SK-N-SH (cell line): ENCODE measurements at regions not wholly inside any gene's neighbourhood (a gene's known extent, or its start where the extent isn't known, plus 50 kb on each side); places are given as distances from the start of the nearest gene placed in this dataset.

Experiments used
- CTCF ChIA-PET: fragments of 300-600, 350-600 bp; formaldehyde crosslinking; extraction: SDS; loops from one replicate; lab custom pipeline; 2021; lab: Yijun Ruan, JAX
- POLR2A ChIA-PET: fragments of 350-600 bp; sonication (Branson Sonifier 250); formaldehyde crosslinking; extraction: SDS; loops from one replicate; lab custom pipeline; 2020; ENCODE audit warnings: antibody characterized with exemption, inconsistent platforms; lab: Yijun Ruan, JAX
- DNase-seq: peaks from one replicate; pipeline ENCODE4 v3.0.0; 2012
- H2AFZ ChIP-seq: fragments of 200-600 bp; sonication (generic); 2 replicates; pipeline ENCODE4 v1.8.1; 2016; ENCODE audit warnings: antibody characterized with exemption, mild to moderate bottlenecking, low read depth
- H3F3A ChIP-seq: fragments of 200-600 bp; sonication (generic); replicated peaks from 2 replicates; pipeline ENCODE3; 2016; ENCODE audit warnings: antibody characterized with exemption, mild to moderate bottlenecking; ENCODE audit not compliant: insufficient read depth
- H3K27ac ChIP-seq, 2 experiments: fragments of 200-500 bp in 1 of 2; fragments of 200-600 bp in 1 of 2; sonication (Bioruptor generic) in 1 of 2; sonication (generic), shearing (Covaris generic) in 1 of 2; 2 replicates each; pipeline versions ENCODE4 v1.5.1 to v1.6.1; 2014 to 2016; ENCODE audit warnings: low read depth in 2 of 2, inconsistent platforms in 1 of 2, low read length in 1 of 2, mild to moderate bottlenecking in 1 of 2, mixed read lengths in 1 of 2
- H3K27me3 ChIP-seq: fragments of 200-600 bp; sonication (generic), shearing (Covaris generic); 2 replicates; pipeline ENCODE4 v1.6.1; 2016; ENCODE audit warnings: mixed run types; ENCODE audit not compliant: insufficient read depth
- H3K36me3 ChIP-seq, 2 experiments: fragments of 200-500 bp in 1 of 2; fragments of 200-600 bp in 1 of 2; sonication (Bioruptor generic) in 1 of 2; sonication (generic) in 1 of 2; replicated peaks in 1 of 2; 2 replicates each; pipeline versions ENCODE3 to v1.5.1; 2014 to 2016; ENCODE audit warnings: low read length in 1 of 2, mild to moderate bottlenecking in 1 of 2; ENCODE audit not compliant: insufficient read depth in 2 of 2, control insufficient read depth in 1 of 2
- H3K4me1 ChIP-seq, 2 experiments: fragments of 200-500 bp in 1 of 2; fragments of 200-600 bp in 1 of 2; sonication (Bioruptor generic) in 1 of 2; sonication (generic), shearing (Covaris generic) in 1 of 2; 2 replicates each; pipeline versions ENCODE4 v1.5.1 to v1.6.1; 2014 to 2016; ENCODE audit warnings: low read depth in 1 of 2, low read length in 1 of 2, mixed run types in 1 of 2; ENCODE audit not compliant: insufficient read depth in 2 of 2, control insufficient read depth in 1 of 2
- H3K4me2 ChIP-seq: fragments of 200-600 bp; sonication (generic), shearing (Covaris generic); 2 replicates; pipeline ENCODE4 v1.6.1; 2017; ENCODE audit warnings: mixed run types
- H3K4me3 ChIP-seq, 2 experiments: fragments of 200-500 bp in 1 of 2; fragments of 200-600 bp in 1 of 2; sonication (Bioruptor generic) in 1 of 2; sonication (generic), shearing (Covaris generic) in 1 of 2; 2 replicates each; pipeline versions ENCODE4 v1.5.1 to v1.8.1; 2014 to 2016; ENCODE audit warnings: low read depth in 2 of 2, inconsistent platforms in 1 of 2, low read length in 1 of 2, mild to moderate bottlenecking in 1 of 2, mixed read lengths in 1 of 2, moderate library complexity in 1 of 2
- H3K79me2 ChIP-seq: fragments of 200-600 bp; sonication (generic); 2 replicates; pipeline ENCODE4 v1.8.1; 2017; ENCODE audit warnings: mild to moderate bottlenecking; ENCODE audit not compliant: insufficient read depth
- H3K9ac ChIP-seq: fragments of 200-600 bp; sonication (generic); 2 replicates; pipeline ENCODE4 v1.6.1; 2017; ENCODE audit warnings: mixed run types
- H3K9me2 ChIP-seq: fragments of 200-600 bp; sonication (generic); 2 replicates; pipeline ENCODE4 v1.6.1; 2017; ENCODE audit warnings: mixed run types
- H3K9me3 ChIP-seq: fragments of 200-600 bp; sonication (generic); 2 replicates; pipeline ENCODE4 v1.6.1; 2017; ENCODE audit warnings: mixed run types, mild to moderate bottlenecking, moderate library complexity
- H4K20me1 ChIP-seq: fragments of 200-600 bp; sonication (generic); 2 replicates; pipeline ENCODE4 v1.6.1; 2017; ENCODE audit warnings: mild to moderate bottlenecking, mixed run types; ENCODE audit not compliant: insufficient read depth
- CHD2 ChIP-seq: fragments of 150-350 bp; IDR thresholded peaks from 2 replicates; pipeline ENCODE4 v1.6.1; 2018; ENCODE audit warnings: low read length; ENCODE audit not compliant: partially characterized antibody
- EZH2phosphoT487 ChIP-seq: fragments of 200-600 bp; sonication (generic); IDR thresholded peaks from 2 replicates; pipeline ENCODE4 v1.6.1; 2017; ENCODE audit warnings: low read depth, mixed run types, mild to moderate bottlenecking, antibody characterized with exemption, moderate library complexity, borderline replicate concordance
- FOSL2 ChIP-seq: IDR thresholded peaks from 2 replicates; pipeline ENCODE4 v1.4.0; 2012; ENCODE audit warnings: low read depth, mild to moderate bottlenecking, moderate library complexity, borderline replicate concordance
- NRF1 ChIP-seq: IDR thresholded peaks from 2 replicates; pipeline ENCODE4 v1.6.1; 2012; ENCODE audit warnings: low read depth, mild to moderate bottlenecking, low read length
- RAD21 ChIP-seq: IDR thresholded peaks from 2 replicates; pipeline ENCODE4 v1.6.1; 2012; ENCODE audit warnings: mild to moderate bottlenecking, low read length
- RFX5 ChIP-seq: IDR thresholded peaks from 2 replicates; pipeline ENCODE4 v1.6.1; 2012; ENCODE audit warnings: mild to moderate bottlenecking, improper control_type of control experiment, low read length
- WGBS: methylation state at CpG from one replicate; pipeline ENCODE4 v1.1.6; 2017; ENCODE audit warnings: low lambda C conversion rate; 5-methylcytosine and 5-hydroxymethylcytosine counted together
- TF ChIP-seq, protein P1 (sequence below): IDR thresholded peaks from 2 replicates; pipeline ENCODE4 v1.4.0; 2012; ENCODE audit warnings: low read depth, borderline replicate concordance
- TF ChIP-seq, protein P2 (sequence below): IDR thresholded peaks from 2 replicates; pipeline ENCODE4 v1.6.1; 2012; ENCODE audit warnings: mild to moderate bottlenecking, low read depth, low read length, moderate library complexity

DNA sequence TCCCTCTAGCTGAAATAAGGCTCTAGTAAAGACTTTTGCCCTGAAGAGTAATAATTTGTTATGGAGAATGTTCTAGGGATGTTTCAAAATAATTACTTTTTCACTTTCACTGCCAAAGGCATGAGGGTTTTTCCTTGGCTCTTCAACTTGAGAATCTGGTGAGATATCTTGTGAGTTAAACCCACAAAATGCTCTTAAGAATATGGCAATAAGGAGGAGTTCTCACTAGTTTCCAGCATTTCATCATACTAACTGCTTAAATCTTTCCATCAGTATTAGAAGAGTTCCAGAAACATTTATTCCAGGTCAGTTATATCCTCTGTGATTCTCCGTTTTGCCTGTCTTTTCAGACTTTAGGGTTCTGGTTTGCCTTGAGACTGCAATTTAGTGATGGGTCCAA is 785.6 kb upstream of the GJE1 start:
- TF ChIP-seq, protein P1, sequence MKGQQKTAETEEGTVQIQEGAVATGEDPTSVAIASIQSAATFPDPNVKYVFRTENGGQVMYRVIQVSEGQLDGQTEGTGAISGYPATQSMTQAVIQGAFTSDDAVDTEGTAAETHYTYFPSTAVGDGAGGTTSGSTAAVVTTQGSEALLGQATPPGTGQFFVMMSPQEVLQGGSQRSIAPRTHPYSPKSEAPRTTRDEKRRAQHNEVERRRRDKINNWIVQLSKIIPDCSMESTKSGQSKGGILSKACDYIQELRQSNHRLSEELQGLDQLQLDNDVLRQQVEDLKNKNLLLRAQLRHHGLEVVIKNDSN: no peak
- TF ChIP-seq EZH2phosphoT487: no peak
- no peak for TF ChIP-seq RFX5
- TF ChIP-seq CHD2: no peak
- TF ChIP-seq FOSL2: no peak
- POLR2A ChIA-PET: no interaction called here
- Histone ChIP-seq H3K4me3 (no peak overlapping the region), H3K4me1 (no peaks in the 10 kb centered on the region), H3K27ac (no peak overlapping the region), H3K36me3 (no peaks in the 10 kb centered on the region), H3K4me2 (no peak overlapping the region), H2AFZ (no peak overlapping the region), H3K9ac (no peak overlapping the region), H3K9me3 (no peaks in the 10 kb centered on the region), H3F3A (no peaks in the 10 kb centered on the region), H3K9me2 (no peaks in the 10 kb centered on the region), H3K27me3 (no peaks in the 10 kb centered on the region), H3K79me2 (no peaks in the 10 kb centered on the region), H4K20me1 (no peaks in the 10 kb centered on the region)
- CTCF ChIA-PET: no interaction called here
- WGBS: 4% methylated on average over 1 of the region's 1 CpG
- DNase-seq: no peak

DNA sequence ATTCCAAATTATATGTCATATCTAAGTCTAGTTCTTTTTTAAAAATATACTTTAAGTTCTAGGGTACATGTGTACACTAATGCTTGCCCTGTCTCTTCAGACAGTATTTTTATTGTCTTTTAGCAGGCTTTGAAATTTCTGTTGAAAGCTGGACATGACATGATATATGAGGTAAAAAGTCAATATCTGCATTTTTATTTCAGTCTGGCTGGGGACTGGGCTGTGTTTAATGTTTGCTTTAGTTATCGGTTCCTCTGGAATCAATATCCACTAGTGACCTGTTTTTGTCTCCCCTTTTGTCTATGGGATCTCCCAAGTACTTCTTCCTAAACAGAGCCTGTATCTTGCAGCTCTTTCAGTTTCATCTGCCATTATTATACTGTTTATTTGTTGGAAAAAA is 786.2 kb upstream of the GJE1 start:
- no peak for DNase-seq
- ChIA-PET POLR2A (no interaction called here), CTCF (no interaction called here)
- Histone ChIP-seq H3K4me3 (no peak overlapping the region), H3K9ac (no peak overlapping the region), H3K4me1 (no peaks in the 10 kb centered on the region), H3K4me2 (no peak overlapping the region), H3K9me3 (no peaks in the 10 kb centered on the region), H3K9me2 (no peaks in the 10 kb centered on the region), H3K79me2 (no peaks in the 10 kb centered on the region), H3F3A (no peaks in the 10 kb centered on the region), H2AFZ (no peak overlapping the region), H4K20me1 (no peaks in the 10 kb centered on the region), H3K27ac (no peak overlapping the region), H3K36me3 (no peaks in the 10 kb centered on the region), H3K27me3 (no peaks in the 10 kb centered on the region)
- TF ChIP-seq, protein P2, sequence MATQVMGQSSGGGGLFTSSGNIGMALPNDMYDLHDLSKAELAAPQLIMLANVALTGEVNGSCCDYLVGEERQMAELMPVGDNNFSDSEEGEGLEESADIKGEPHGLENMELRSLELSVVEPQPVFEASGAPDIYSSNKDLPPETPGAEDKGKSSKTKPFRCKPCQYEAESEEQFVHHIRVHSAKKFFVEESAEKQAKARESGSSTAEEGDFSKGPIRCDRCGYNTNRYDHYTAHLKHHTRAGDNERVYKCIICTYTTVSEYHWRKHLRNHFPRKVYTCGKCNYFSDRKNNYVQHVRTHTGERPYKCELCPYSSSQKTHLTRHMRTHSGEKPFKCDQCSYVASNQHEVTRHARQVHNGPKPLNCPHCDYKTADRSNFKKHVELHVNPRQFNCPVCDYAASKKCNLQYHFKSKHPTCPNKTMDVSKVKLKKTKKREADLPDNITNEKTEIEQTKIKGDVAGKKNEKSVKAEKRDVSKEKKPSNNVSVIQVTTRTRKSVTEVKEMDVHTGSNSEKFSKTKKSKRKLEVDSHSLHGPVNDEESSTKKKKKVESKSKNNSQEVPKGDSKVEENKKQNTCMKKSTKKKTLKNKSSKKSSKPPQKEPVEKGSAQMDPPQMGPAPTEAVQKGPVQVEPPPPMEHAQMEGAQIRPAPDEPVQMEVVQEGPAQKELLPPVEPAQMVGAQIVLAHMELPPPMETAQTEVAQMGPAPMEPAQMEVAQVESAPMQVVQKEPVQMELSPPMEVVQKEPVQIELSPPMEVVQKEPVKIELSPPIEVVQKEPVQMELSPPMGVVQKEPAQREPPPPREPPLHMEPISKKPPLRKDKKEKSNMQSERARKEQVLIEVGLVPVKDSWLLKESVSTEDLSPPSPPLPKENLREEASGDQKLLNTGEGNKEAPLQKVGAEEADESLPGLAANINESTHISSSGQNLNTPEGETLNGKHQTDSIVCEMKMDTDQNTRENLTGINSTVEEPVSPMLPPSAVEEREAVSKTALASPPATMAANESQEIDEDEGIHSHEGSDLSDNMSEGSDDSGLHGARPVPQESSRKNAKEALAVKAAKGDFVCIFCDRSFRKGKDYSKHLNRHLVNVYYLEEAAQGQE: no peak
- TF ChIP-seq RAD21 (no peak), NRF1 (no peak)
- 22% methylated on average over 1 of the region's 1 CpG for WGBS
